ENCODE measurements at regions not wholly inside any gene's neighbourhood (a gene's known extent, or its start where the extent isn't known, plus 50 kb on each side); places are given as distances from the start of the nearest gene placed in this dataset.

DNA sequence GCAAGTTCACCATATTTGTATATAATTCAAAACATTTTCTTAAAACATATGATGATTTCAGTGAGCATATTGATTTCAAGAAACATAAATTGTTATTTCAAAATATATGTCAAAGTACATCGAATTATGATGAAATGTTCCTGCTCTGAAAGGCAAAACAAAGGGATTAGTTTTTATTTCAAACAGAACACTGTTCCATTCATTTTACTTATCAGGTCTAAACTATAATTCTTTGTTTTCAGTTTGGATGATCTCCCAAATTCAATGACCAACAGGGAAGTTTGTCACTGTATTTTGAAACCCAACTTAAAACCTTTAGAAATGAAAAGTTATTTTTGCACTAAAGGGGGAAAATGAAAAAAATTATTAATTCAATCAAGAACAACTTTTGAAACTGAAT, 610.2 kb downstream of the SLITRK1 start:
- Histone ChIP-seq H3K36me3 (no peaks in the 10 kb centered on the region), H3K4me1 (no peaks in the 10 kb centered on the region), H3K9me3 (no peaks in the 10 kb centered on the region), H3K27me3 (no peaks in the 10 kb centered on the region), H3K27ac (peak overlapping the region in 1 of 4 donors; percentile 13), H3K4me3 (no peak overlapping the region)
- WGBS, 2 donors: 34 to 44% methylated on average over 1 of the region's 1 CpG
- TF ChIP-seq, protein P1, sequence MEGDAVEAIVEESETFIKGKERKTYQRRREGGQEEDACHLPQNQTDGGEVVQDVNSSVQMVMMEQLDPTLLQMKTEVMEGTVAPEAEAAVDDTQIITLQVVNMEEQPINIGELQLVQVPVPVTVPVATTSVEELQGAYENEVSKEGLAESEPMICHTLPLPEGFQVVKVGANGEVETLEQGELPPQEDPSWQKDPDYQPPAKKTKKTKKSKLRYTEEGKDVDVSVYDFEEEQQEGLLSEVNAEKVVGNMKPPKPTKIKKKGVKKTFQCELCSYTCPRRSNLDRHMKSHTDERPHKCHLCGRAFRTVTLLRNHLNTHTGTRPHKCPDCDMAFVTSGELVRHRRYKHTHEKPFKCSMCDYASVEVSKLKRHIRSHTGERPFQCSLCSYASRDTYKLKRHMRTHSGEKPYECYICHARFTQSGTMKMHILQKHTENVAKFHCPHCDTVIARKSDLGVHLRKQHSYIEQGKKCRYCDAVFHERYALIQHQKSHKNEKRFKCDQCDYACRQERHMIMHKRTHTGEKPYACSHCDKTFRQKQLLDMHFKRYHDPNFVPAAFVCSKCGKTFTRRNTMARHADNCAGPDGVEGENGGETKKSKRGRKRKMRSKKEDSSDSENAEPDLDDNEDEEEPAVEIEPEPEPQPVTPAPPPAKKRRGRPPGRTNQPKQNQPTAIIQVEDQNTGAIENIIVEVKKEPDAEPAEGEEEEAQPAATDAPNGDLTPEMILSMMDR (IDR thresholded peaks at IDR 0.05): no peak
- FAIRE-seq (peak; percentile 5), ATAC-seq (no peak), DNase-seq (no peak)
- intact Hi-C loops (cut with DNase I): no loop called here

DNA sequence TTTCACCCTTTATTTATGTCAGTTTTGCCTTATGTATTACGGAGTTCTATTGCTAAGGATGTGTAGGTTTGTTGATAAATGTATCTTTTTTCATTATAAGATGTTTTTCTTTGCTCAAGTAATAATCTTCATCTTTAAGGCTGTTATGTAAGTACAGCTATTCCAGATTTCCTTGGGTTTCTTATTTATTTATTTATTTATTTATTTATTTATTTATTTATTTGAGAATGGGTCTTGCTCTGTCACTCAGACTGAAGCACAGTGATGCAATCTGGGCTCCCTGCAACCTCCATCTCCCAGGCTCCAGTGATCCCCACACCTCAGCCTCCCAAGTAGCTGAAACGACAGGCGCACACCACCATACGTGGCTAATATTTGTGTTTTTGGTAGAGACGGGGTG, 617.0 kb downstream of the SLITRK1 start:
- Histone ChIP-seq H3K36me3 (no peaks in the 10 kb centered on the region), H3K27me3 (no peaks in the 10 kb centered on the region), H3K27ac (no peak overlapping the region), H3K4me3 (no peak overlapping the region), H3K9me3 (no peaks in the 10 kb centered on the region), H3K4me1 (no peaks in the 10 kb centered on the region)
- WGBS, 2 donors: 53 to 66% methylated on average over 5 of the region's 5 CpGs
- intact Hi-C loops (cut with DNase I): no loop called here
- TF ChIP-seq, protein P1 (IDR thresholded peaks at IDR 0.05): no peak
- no peak for FAIRE-seq
- no peak for DNase-seq
- no peak for ATAC-seq

DNA sequence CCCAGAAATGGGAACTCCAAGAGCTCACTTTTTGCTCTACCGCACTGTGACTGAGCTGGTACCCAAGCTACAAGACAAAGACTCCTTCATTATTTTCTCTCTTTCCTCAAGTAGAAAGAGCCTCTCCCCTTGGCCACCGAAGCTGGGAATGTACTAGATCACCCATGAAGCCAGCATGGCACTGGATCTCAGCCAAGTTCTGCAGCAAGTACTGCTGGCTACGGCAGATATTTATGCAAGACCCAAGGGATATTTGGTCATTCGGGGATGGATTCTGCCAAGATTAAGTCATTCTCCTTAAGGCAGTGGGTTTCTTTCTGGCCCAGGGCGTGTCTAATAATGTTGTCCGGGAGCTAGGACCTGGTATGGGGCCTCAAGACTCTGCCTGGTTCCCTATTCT, 633.5 kb downstream of the SLITRK1 start:
- H3K27ac ChIP-seq: no peak overlapping the region
- ATAC-seq: no peak
- TF ChIP-seq, protein P1 (IDR thresholded peaks at IDR 0.05): no peak
- no peaks in the 10 kb centered on the region for H3K9me3 ChIP-seq
- WGBS, 2 donors: 79 to 84% methylated on average over 6 of the region's 6 CpGs
- peak in 1 of 6 donors; percentile 9 for DNase-seq
- no peak for FAIRE-seq
- H3K36me3 ChIP-seq: no peaks in the 10 kb centered on the region
- H3K27me3 ChIP-seq: no peaks in the 10 kb centered on the region
- intact Hi-C loops (cut with DNase I): no loop called here
- no peak overlapping the region for H3K4me3 ChIP-seq
- H3K4me1 ChIP-seq: no peaks in the 10 kb centered on the region

DNA sequence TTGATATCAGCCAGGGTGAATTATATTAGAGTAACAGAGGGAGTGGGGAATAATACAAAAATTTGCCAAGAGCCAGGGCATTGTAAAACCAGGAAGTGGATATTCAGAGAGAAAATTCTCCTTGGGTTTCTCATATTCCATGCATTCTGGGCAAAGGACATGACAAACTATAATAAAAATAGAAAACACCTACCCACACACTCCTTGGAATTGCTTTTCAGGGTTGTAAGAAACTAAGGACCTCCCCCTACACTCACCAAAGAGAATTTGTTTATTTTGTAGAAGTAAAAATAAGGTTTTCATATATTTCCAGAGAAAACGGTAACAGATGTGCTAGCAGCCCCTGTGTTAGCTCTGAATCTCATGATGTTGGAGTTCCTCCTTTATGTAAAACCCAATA, 649.6 kb downstream of the SLITRK1 start:
- FAIRE-seq: no peak
- no peak for ATAC-seq
- Histone ChIP-seq H3K36me3 (no peaks in the 10 kb centered on the region), H3K9me3 (no peaks in the 10 kb centered on the region), H3K4me3 (no peak overlapping the region), H3K4me1 (no peaks in the 10 kb centered on the region), H3K27ac (no peak overlapping the region), H3K27me3 (no peaks in the 10 kb centered on the region)
- intact Hi-C loops (cut with DNase I): no loop called here
- DNase-seq: no peak
- TF ChIP-seq, protein P1 (IDR thresholded peaks at IDR 0.05): no peak
- 65 to 84% methylated on average over 1 of the region's 1 CpG for WGBS, 2 donors

DNA sequence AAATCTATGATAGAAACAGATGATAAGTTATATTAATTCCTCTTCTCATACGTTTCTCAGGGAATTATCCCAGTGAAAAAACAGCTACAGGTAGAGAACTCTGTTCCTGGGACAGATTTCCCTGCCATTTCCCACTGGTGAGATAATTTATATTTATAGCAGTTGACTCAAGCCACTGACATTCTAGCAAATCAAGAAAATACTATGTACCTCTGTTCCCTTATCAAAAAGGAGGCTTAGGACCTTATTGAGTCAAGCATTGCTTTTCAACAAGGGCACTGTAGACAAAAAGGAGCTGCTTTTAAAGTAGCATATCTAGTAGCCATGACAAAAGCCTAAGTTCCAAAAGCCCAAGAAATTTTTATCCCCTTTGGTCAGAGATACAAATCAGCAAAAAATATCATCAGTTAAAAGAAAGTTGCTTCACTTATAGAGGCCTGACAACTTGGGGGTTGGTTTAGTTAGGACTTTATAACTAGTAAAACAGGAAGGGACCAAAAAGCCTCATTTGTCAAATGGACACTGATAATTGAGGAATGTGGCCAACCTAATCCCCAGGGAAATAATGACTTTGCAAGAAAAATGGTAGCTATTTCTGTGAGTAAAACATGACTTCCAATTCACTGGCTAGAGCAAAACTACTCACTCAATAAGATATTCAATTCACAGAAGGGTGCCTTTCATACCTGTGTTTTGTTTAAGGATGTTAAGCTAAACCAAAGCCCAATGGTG, 652.5 kb downstream of the SLITRK1 start:
- TF ChIP-seq, protein P1 (IDR thresholded peaks at IDR 0.05): no peak

More for the DNA sequence above, 652.5 kb downstream of the SLITRK1 start:
- H3K4me1 ChIP-seq: no peaks in the 10 kb centered on the region
- H3K27ac ChIP-seq: no peak overlapping the region
- no peak overlapping the region for H3K4me3 ChIP-seq
- no peaks in the 10 kb centered on the region for H3K36me3 ChIP-seq
- WGBS, 2 donors: 44 to 49% methylated on average over 1 of the region's 1 CpG
- intact Hi-C loops (cut with DNase I): no loop called here
- no peak for FAIRE-seq
- H3K27me3 ChIP-seq: no peaks in the 10 kb centered on the region
- H3K9me3 ChIP-seq: no peaks in the 10 kb centered on the region
- no peak for ATAC-seq
- no peak for DNase-seq

Measured in pancreas (tissue), 10 donors.